GM06990 (cell line): ENCODE measurements at regions not wholly inside any gene's neighbourhood (a gene's known extent, or its start where the extent isn't known, plus 50 kb on each side); places are given as distances from the start of the nearest gene placed in this dataset.

ENCODE experiments used
- DNase-seq: peaks from one replicate; pipeline ENCODE4 v3.0.0-alpha.2; 2011; ENCODE audit not compliant: insufficient read length; ENCODE audit errors: extremely low read depth
- H3K27me3 ChIP-seq: replicated peaks from 2 replicates; pipeline ENCODE4 v1.6.0; 2011; ENCODE audit warnings: low read length; ENCODE audit not compliant: control insufficient read depth, insufficient read depth
- H3K36me3 ChIP-seq: 2 replicates; pipeline ENCODE4 v1.5.1; 2011; ENCODE audit warnings: low read length; ENCODE audit not compliant: control insufficient read depth, insufficient read depth
- H3K4me3 ChIP-seq: replicated peaks from 2 replicates; pipeline ENCODE4 v1.5.1; 2011; ENCODE audit warnings: low read depth, mild to moderate bottlenecking, control low read depth, low read length
- CTCF ChIP-seq: IDR thresholded peaks from 2 replicates; pipeline ENCODE4 v1.5.1; 2011; ENCODE audit warnings: low read length, control low read depth, mild to moderate bottlenecking, inconsistent platforms; ENCODE audit not compliant: insufficient read depth, poor library complexity, severe bottlenecking

- Histone ChIP-seq H3K27me3 (no peaks in the 10 kb centered on the region; the same call in 1 of the 2 replicates), H3K4me3 (no peak overlapping the region), H3K36me3 (no peaks in the 10 kb centered on the region)
- TF ChIP-seq CTCF: no peak
- no peak for DNase-seq
Observed at GRCh38 chr17:68125111-68125870, 89.8 kb downstream of the KPNA2 start.

DNA sequence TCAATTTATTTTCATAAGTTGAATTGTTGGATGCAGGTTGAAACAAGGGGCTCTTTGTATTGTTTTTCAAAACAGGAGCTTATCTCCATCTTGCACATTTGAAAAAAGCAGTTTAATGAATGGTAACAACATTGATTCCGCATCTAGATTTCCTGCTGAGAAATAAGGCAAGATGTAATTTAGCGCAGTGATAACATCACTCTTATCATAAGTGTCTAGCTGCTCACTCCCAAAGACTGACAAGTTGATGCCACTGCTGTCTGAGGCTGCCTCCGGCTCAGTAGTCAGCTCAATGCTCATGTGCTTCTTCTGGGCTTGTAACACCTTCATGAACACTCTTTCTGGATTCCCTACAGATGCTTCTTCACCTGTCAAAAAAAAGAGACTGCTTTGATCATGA, 92.4 kb downstream of the KPNA2 start:
- Histone ChIP-seq H3K36me3 (no peaks in the 10 kb centered on the region), H3K4me3 (no peak overlapping the region), H3K27me3 (no peaks in the 10 kb centered on the region; the same call in 1 of the 2 replicates)
- no peak for TF ChIP-seq CTCF
- no peak for DNase-seq

GRCh38 chr17:68131456-68131855, 95.9 kb downstream of the KPNA2 start:
- DNase-seq: no peak
- Histone ChIP-seq H3K36me3 (no peaks in the 10 kb centered on the region), H3K4me3 (no peak overlapping the region), H3K27me3 (no peaks in the 10 kb centered on the region; the same call in 1 of the 2 replicates)
- no peak for TF ChIP-seq CTCF

- Histone ChIP-seq H3K36me3 (no peaks in the 10 kb centered on the region), H3K27me3 (no peaks in the 10 kb centered on the region), H3K4me3 (no peak overlapping the region)
- TF ChIP-seq CTCF: no peak
- DNase-seq: no peak
Observed at GRCh38 chr17:68133346-68134045, 98.0 kb downstream of the KPNA2 start.

DNA sequence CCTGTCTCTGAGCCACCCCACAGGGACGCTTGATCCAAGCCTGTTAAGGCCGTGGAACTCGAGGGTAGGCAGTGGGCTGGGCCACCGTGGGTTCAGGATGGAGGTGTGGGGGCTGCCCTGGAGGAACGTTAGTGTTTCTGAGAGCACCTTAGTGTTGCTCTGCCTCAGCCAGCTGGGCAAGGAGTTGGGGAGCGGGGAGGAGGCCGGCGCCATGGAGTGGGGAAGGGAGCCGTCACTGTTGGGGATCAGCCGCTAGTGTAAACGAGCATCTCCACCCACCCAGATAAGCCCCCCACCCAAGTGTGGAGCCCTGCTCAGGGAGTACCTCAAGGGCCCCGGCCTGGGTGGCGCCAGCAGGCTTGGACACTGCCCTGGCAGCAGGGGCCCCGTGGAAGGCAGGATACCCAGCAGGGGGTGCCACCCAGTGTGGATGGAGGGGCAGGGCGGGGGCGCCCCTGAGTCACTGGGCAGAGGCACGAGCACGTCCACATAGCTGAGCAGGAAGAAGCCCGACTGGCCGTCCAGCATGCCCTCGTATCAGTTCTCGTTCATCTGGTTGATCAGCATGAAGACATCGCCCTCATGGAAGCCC, 98.6 kb downstream of the KPNA2 start:
- TF ChIP-seq CTCF: no peak
- no peak overlapping the region for H3K4me3 ChIP-seq
- H3K36me3 ChIP-seq: no peaks in the 10 kb centered on the region
- DNase-seq: no peak
- no peaks in the 10 kb centered on the region for H3K27me3 ChIP-seq
